ENCODE measurements at regions not wholly inside any gene's neighbourhood (a gene's known extent, or its start where the extent isn't known, plus 50 kb on each side); places are given as distances from the start of the nearest gene placed in this dataset.
"Not testable (repeated sequence)": the region's sequence is repeated elsewhere in the genome, so short reads cannot be mapped to it uniquely, and the experiment has no call there.

DNA sequence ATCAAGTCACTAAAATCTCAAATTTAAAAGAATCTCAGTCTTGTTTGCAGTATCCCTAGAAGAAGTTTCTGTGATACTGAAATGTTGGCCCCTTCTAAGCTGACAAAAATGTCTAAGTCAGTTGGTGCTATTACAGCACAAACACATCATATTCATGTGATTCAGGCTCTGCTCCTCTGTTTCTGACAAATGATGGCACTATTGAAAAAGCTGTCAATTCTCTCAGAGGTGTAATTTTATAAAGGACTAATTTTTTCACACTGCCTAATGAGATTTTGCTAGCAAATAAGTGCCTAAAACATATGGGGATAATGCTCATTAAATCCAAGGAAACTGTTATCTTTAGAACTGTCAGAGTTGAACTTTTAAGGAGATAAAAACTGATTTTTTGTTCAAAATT is 445.9 kb downstream of the DSC3 start:
- TF ChIP-seq, protein P1, sequence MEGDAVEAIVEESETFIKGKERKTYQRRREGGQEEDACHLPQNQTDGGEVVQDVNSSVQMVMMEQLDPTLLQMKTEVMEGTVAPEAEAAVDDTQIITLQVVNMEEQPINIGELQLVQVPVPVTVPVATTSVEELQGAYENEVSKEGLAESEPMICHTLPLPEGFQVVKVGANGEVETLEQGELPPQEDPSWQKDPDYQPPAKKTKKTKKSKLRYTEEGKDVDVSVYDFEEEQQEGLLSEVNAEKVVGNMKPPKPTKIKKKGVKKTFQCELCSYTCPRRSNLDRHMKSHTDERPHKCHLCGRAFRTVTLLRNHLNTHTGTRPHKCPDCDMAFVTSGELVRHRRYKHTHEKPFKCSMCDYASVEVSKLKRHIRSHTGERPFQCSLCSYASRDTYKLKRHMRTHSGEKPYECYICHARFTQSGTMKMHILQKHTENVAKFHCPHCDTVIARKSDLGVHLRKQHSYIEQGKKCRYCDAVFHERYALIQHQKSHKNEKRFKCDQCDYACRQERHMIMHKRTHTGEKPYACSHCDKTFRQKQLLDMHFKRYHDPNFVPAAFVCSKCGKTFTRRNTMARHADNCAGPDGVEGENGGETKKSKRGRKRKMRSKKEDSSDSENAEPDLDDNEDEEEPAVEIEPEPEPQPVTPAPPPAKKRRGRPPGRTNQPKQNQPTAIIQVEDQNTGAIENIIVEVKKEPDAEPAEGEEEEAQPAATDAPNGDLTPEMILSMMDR (IDR thresholded peaks at IDR 0.05; ENCODE audit: control insufficient read depth, insufficient read depth, low read depth, low read length, missing control alignments): no peak
- DNase-seq (ENCODE audit: low read depth): no peak
- no peak overlapping the region for H3K4me3 ChIP-seq (ENCODE audit: control insufficient read depth, low read depth, low read length)

DNA sequence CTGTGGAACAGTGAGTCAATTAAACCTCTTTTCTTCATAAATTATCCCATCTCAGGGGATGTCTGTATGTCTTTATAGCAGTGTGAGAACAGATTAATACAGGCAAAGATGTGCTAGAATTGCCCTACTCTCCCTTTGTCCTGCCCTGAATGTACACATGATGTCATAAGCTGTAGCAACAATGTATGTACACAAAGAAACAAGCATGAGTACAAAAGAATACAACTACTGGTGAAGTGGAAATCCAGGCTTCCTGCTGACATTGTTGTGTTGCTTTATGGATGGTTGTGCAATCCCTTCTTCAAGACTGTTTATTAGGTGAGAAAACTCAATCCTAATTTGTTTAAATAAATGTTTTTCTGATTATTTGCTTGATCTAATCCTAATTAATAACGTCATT is 446.6 kb downstream of the DSC3 start:
- no peak for DNase-seq (ENCODE audit: low read depth)
- TF ChIP-seq, protein P1 (IDR thresholded peaks at IDR 0.05; ENCODE audit: control insufficient read depth, insufficient read depth, low read depth, low read length, missing control alignments): no peak
- H3K4me3 ChIP-seq (ENCODE audit: control insufficient read depth, low read depth, low read length): no peak overlapping the region

DNA sequence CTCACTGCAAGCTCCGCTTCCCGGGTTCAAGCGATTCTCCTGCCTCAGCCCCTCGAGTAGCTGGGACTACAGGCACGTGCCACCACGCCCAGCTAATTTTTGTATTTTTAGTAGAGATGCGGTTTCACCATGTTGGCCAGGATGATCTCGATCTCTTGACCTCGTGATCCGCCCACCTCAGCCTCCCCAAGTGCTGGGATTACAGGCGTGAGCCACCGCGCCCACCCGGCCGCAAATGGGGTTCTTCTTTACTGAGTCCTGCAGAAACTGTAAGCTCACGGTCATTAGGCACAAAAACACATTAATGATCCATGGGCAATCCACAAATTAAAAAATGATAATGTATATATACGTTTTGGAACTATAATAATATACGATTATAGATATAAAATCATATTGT is 447.6 kb downstream of the DSC3 start:
- DNase-seq (ENCODE audit: low read depth); H3K4me3 ChIP-seq (ENCODE audit: control insufficient read depth, low read depth, low read length): not testable (repeated sequence)

DNA sequence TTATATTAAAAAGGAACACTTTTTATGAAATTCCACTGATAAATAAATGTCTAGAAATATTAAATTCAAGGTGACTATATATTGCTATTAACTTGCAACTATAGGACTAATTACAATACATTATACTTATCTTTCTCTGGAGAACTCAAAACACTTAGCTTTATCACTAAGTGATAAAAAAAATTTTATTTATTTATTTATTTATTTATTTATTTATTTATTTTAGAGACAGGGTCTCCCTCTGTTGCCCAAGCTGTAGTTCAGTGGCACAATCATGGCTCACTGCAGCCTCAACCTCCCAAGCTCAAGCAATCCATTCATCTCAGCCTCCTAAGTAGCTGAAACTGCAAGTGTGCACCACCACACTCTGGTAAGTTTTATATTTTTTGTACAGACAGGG is 451.1 kb downstream of the DSC3 start:
- TF ChIP-seq, protein P1 (IDR thresholded peaks at IDR 0.05; ENCODE audit: control insufficient read depth, insufficient read depth, low read depth, low read length, missing control alignments): no peak
- DNase-seq (ENCODE audit: low read depth): no peak
- H3K4me3 ChIP-seq (ENCODE audit: control insufficient read depth, low read depth, low read length): no peak overlapping the region

DNA sequence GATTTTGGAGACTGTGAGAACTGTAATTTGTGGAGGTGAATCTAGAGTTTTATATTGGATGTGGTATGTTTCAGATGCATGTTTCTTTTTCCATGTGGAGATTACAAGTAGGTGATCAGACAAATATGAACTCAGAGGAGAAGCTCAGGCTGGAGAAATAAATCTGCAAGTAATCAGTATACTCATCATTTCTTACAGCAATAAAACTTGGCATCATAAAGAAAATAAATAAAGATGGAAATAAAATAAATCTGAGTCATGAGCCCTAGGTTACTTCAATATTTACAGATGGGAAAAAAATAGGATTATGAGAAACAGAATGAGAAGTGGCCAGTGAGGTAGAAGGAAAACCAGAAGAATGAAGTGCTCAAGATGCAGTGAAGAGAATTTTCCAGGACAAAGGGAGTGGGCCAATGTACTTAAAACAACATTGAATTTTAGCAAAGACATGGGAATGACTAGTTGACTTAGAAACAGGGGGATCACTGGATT is 453.8 kb downstream of the DSC3 start:
- TF ChIP-seq, protein P1 (IDR thresholded peaks at IDR 0.05; ENCODE audit: control insufficient read depth, insufficient read depth, low read depth, low read length, missing control alignments): no peak
- H3K4me3 ChIP-seq (ENCODE audit: control insufficient read depth, low read depth, low read length): no peak overlapping the region
- no peak for DNase-seq (ENCODE audit: low read depth)

DNA sequence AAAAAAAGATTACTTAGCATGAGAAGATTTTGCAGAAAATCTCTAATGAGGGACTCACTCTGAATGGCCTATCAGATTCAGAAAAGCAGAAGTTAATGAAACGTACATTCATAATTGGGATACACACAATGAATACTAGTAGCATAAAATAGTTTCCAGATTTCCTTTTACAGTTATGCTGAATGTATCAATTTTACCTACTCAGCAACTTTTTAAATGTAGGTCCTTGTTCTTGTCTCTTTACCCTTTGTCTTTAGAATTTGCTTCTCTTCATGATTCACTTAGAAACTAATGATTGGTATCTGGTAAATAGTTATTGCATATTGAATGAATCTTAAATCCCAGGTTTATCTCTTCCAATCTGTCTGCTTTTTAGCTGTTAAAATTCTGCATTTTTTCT is 458.8 kb downstream of the DSC3 start:
- no peak for DNase-seq (ENCODE audit: low read depth)
- TF ChIP-seq, protein P1 (IDR thresholded peaks at IDR 0.05; ENCODE audit: control insufficient read depth, insufficient read depth, low read depth, low read length, missing control alignments): no peak
- no peak overlapping the region for H3K4me3 ChIP-seq (ENCODE audit: control insufficient read depth, low read depth, low read length)

DNA sequence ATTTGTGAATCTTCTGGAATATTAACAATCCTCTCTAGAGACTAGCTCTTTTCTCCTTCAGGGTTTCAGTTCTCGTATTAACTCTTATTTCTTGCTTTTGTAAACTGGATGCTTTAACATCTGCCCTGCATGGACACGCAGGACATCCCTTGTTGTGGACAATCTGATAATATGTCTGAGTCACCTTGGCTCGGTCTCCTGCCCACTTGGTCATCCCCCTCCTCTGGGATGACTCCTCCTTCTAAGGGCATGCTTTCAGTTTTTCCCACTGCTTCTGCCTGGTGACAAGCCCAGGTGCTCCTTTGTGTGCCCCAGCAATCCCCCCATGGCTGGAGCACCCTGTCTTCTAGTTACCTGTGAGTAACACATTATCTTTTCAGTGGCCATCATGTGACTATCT is 460.5 kb downstream of the DSC3 start:
- DNase-seq (ENCODE audit: low read depth): no peak
- no peak overlapping the region for H3K4me3 ChIP-seq (ENCODE audit: control insufficient read depth, low read depth, low read length)
- TF ChIP-seq, protein P1 (IDR thresholded peaks at IDR 0.05; ENCODE audit: control insufficient read depth, insufficient read depth, low read depth, low read length, missing control alignments): no peak
